Trophoblast cell (in vitro differentiated cells and primary cell): ENCODE measurements at regions not wholly inside any gene's neighbourhood (a gene's known extent, or its start where the extent isn't known, plus 50 kb on each side); places are given as distances from the start of the nearest gene placed in this dataset.
A peak's percentile ranks its signal among the peaks of the same experiment; 100 is the strongest.

Experiments used
- DNase-seq, 2 donors: peaks; one replicate each; pipeline ENCODE4 v3.0.0-alpha.2; 2016
- H2AFZ ChIP-seq: 2 replicates; pipeline ENCODE4 v1.6.1; 2013; ENCODE audit warnings: low read length, moderate library complexity, mild to moderate bottlenecking; ENCODE audit not compliant: insufficient read depth, poor library complexity
- H2AK5ac ChIP-seq: 2 replicates; pipeline ENCODE4 v1.6.1; 2013; ENCODE audit warnings: mild to moderate bottlenecking, low read length
- H2BK120ac ChIP-seq: 2 replicates; pipeline ENCODE4 v1.6.1; 2013; ENCODE audit warnings: low read length, mild to moderate bottlenecking, moderate library complexity; ENCODE audit not compliant: insufficient read depth, poor library complexity
- H2BK12ac ChIP-seq: 2 replicates; pipeline ENCODE4 v1.6.1; 2013; ENCODE audit warnings: mild to moderate bottlenecking, low read length, moderate library complexity
- H2BK5ac ChIP-seq: 2 replicates; pipeline ENCODE4 v1.6.1; 2013; ENCODE audit warnings: low read length, low read depth, moderate library complexity, mild to moderate bottlenecking; ENCODE audit not compliant: poor library complexity
- H3K14ac ChIP-seq: 2 replicates; pipeline ENCODE4 v1.6.1; 2013; ENCODE audit warnings: mild to moderate bottlenecking, low read length
- H3K18ac ChIP-seq: 2 replicates; pipeline ENCODE4 v1.6.1; 2013; ENCODE audit warnings: mild to moderate bottlenecking, low read length
- H3K23ac ChIP-seq: 2 replicates; pipeline ENCODE4 v1.6.1; 2013; ENCODE audit warnings: low read length
- H3K27ac ChIP-seq: 2 replicates; pipeline ENCODE4 v1.5.1; 2013; ENCODE audit warnings: low read depth, mild to moderate bottlenecking, inconsistent platforms, low read length, moderate library complexity
- H3K27me3 ChIP-seq: 2 replicates; pipeline ENCODE4 v1.6.1; 2013; ENCODE audit warnings: inconsistent platforms, mild to moderate bottlenecking, low read length, moderate library complexity; ENCODE audit not compliant: insufficient read depth
- H3K36me3 ChIP-seq, 2 experiments: 1 replicate in 1 of 2; 2 replicates in 1 of 2; pipeline ENCODE4 v1.6.1; 2013; ENCODE audit warnings: low read length in 2 of 2, mild to moderate bottlenecking in 2 of 2, moderate library complexity in 1 of 2; ENCODE audit not compliant: insufficient read depth in 2 of 2, control insufficient read depth in 1 of 2
- H3K4ac ChIP-seq: 2 replicates; pipeline ENCODE4 v1.6.1; 2013; ENCODE audit warnings: low read depth, mild to moderate bottlenecking, low read length, moderate library complexity
- H3K4me1 ChIP-seq, 2 experiments: 1 replicate in 1 of 2; 2 replicates in 1 of 2; pipeline ENCODE4 v1.6.1; 2013; ENCODE audit warnings: low read length in 2 of 2, mild to moderate bottlenecking in 2 of 2, moderate library complexity in 1 of 2; ENCODE audit not compliant: insufficient read depth in 2 of 2, control insufficient read depth in 1 of 2
- H3K4me2 ChIP-seq: 2 replicates; pipeline ENCODE4 v1.6.1; 2013; ENCODE audit warnings: inconsistent platforms, mild to moderate bottlenecking, low read length, moderate library complexity
- H3K4me3 ChIP-seq: 2 replicates; pipeline ENCODE4 v1.5.1; 2013; ENCODE audit warnings: mild to moderate bottlenecking, low read depth, low read length, inconsistent platforms
- H3K79me1 ChIP-seq: one replicate; pipeline ENCODE4 v1.6.1; 2013; ENCODE audit warnings: low read length
- H3K79me2 ChIP-seq: 2 replicates; pipeline ENCODE4 v1.6.1; 2013; ENCODE audit warnings: low read length, mild to moderate bottlenecking; ENCODE audit not compliant: control insufficient read depth, insufficient read depth, poor library complexity
- H3K9ac ChIP-seq: 2 replicates; pipeline ENCODE4 v1.6.1; 2013; ENCODE audit warnings: mild to moderate bottlenecking, low read length
- H3K9me3 ChIP-seq: 2 replicates; pipeline ENCODE4 v1.6.1; 2013; ENCODE audit warnings: low read depth, mild to moderate bottlenecking, control low read depth, inconsistent platforms, low read length; ENCODE audit not compliant: insufficient read depth
- H4K12ac ChIP-seq: 2 replicates; pipeline ENCODE4 v1.6.1; 2013; ENCODE audit warnings: low read depth, mild to moderate bottlenecking, low read length, moderate library complexity
- H4K8ac ChIP-seq: 2 replicates; pipeline ENCODE4 v1.6.1; 2013; ENCODE audit warnings: low read depth, mild to moderate bottlenecking, low read length, moderate library complexity
- H4K91ac ChIP-seq: one replicate; pipeline ENCODE4 v1.6.1; 2013; ENCODE audit warnings: low read depth, mild to moderate bottlenecking, low read length, moderate library complexity
- WGBS: extraction: QIAGEN DNeasy Blood & Tissue Kit; methylation state at CpG from one replicate; pipeline ENCODE4 v1.1.7; 2013; ENCODE audit warnings: missing lambda C conversion rate; ENCODE audit not compliant: insufficient read length, insufficient coverage; ENCODE audit errors: extremely low coverage; 5-methylcytosine and 5-hydroxymethylcytosine counted together

DNA sequence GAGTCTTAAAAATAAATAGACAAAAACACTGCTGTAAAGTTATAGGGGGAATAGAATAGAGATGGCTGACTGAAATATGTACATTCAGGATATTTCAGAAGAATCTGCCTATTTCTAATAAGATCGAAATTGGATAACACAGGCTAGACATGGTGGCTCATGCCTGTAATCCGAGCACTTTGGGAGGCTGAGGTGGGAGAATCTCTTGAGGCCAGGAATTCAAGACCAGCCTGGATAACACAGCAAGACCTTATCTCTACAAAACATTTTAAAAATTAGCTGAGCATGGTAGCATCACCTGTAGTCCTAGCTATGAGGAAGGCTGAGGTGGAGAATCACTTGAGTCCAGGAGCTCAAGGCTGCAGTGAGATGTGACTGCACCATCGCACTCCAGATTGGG is 146.6 kb upstream of the CCDC150 start:
- Histone ChIP-seq H2BK12ac (no peak overlapping the region), H3K4ac (no peak overlapping the region), H3K18ac (no peak overlapping the region), H2BK5ac (no peak overlapping the region), H2BK120ac (no peak overlapping the region), H3K23ac (no peak overlapping the region), H4K91ac (no peak overlapping the region), H3K4me1 (no peaks in the 10 kb centered on the region), H2AFZ (no peak overlapping the region), H3K36me3 (no peaks in the 10 kb centered on the region), H2AK5ac (no peak overlapping the region), H3K4me3 (no peak overlapping the region), H4K12ac (no peak overlapping the region), H3K9ac (no peak overlapping the region), H3K79me2 (no peaks in the 10 kb centered on the region), H4K8ac (no peak overlapping the region), H3K79me1 (no peaks in the 10 kb centered on the region), H3K4me2 (no peak overlapping the region), H3K27me3 (no peaks in the 10 kb centered on the region), H3K14ac (no peak overlapping the region), H3K27ac (no peak overlapping the region), H3K9me3 (no peaks in the 10 kb centered on the region)
- DNase-seq = peak; percentile 72 to 83
- WGBS = no CpG with 5 or more reads among the region's 3 CpGs

DNA sequence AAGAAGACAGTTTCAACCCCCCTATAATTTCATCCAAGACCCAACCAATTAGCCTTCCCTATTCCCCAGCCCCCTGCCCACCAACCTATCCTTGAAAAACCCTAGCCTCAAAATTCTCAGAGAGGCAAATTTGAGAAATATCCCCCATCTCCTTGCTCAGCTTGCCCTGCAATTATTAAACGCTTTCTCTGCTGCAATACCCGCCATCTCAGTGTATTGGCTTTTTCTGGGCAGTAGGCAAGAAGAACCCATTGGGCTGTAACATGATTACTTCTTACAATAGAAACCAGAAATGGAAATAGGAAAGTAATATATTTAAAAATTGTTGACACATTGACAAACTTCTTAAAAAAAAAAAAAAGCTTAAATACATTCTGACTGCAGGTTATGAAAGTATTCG is 140.6 kb upstream of the CCDC150 start:
- no CpG with 5 or more reads among the region's 3 CpGs for WGBS
- Histone ChIP-seq H3K36me3 (no peaks in the 10 kb centered on the region), H3K18ac (no peak overlapping the region), H3K4ac (no peak overlapping the region), H2BK12ac (no peak overlapping the region), H3K79me2 (no peaks in the 10 kb centered on the region), H2AFZ (no peak overlapping the region), H2AK5ac (no peak overlapping the region), H4K12ac (no peak overlapping the region), H3K23ac (no peak overlapping the region), H3K79me1 (no peaks in the 10 kb centered on the region), H3K9me3 (no peaks in the 10 kb centered on the region), H3K4me1 (no peaks in the 10 kb centered on the region), H2BK5ac (no peak overlapping the region), H3K27me3 (no peaks in the 10 kb centered on the region), H4K91ac (no peak overlapping the region), H3K4me3 (no peak overlapping the region), H3K9ac (no peak overlapping the region), H3K27ac (no peak overlapping the region), H3K14ac (no peak overlapping the region), H4K8ac (no peak overlapping the region), H2BK120ac (no peak overlapping the region), H3K4me2 (no peak overlapping the region)
- DNase-seq = no peak

DNA sequence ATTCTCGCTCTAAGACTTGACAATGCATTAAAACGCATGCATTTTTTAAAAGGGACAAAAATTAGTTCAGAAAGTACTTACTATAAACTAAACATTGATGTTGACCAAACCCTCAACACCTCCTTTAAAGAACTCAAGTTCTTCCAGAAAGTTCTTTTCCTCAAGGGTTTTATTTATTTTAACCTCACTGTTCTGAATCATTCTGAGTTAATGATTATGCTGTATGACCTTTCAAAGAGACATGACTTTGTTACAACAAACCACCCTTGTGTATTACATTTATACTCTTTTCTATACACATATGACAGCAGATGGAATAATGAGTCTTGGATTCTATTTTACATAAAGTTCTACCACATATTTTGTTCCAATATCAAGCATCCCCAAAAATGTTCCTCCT is 139.8 kb upstream of the CCDC150 start:
- Histone ChIP-seq H2AK5ac (no peak overlapping the region), H2BK5ac (no peak overlapping the region), H3K23ac (no peak overlapping the region), H3K9ac (no peak overlapping the region), H3K14ac (no peak overlapping the region), H3K36me3 (no peaks in the 10 kb centered on the region), H3K4me2 (no peak overlapping the region), H3K9me3 (no peaks in the 10 kb centered on the region), H3K4ac (no peak overlapping the region), H2BK12ac (no peak overlapping the region), H4K12ac (no peak overlapping the region), H4K91ac (no peak overlapping the region), H3K4me1 (no peaks in the 10 kb centered on the region), H3K27me3 (no peaks in the 10 kb centered on the region), H3K27ac (no peak overlapping the region), H3K79me1 (no peaks in the 10 kb centered on the region), H3K4me3 (no peak overlapping the region), H3K79me2 (no peaks in the 10 kb centered on the region), H2AFZ (no peak overlapping the region), H2BK120ac (no peak overlapping the region), H3K18ac (no peak overlapping the region), H4K8ac (no peak overlapping the region)
- no CpG with 5 or more reads among the region's 2 CpGs for WGBS
- no peak for DNase-seq

DNA sequence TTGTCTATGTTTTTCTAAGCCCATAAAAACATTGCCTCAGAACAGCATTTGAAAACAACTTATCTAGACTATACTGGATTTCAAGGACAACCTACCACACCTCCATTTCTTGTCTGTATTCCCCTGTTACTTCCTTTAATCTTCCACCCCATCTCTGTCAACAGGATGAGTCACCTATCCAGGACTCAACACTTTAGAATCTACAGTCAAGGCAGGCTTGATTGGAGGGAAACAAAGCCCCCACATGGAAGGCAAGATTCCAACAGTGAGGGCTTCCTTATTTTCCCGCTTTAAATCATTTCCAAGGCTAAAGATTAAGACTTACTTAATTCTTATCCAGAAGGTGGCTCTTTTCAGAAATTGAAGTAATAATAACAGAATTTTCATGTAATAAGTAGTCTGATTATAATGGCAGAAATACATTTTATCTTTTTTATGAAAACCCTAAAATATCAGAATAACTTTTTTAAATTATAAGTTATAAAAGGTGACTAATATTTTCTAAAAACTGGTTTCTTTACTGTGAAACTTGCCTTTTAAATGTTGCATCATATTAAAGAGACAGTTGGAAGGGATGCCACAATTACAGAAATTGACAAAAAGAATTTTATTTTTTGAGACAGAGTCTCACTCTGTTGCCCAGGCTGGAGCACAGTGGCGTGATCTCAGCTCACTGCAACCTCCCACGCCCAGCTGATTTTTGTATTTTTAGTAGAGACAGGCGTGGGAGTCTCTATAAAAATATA is 138.7 kb upstream of the CCDC150 start:
- no peak overlapping the region for H3K4me2 ChIP-seq
- H3K27ac ChIP-seq = no peak overlapping the region
- H4K12ac ChIP-seq = no peak overlapping the region
- no peaks in the 10 kb centered on the region for H3K36me3 ChIP-seq
- H2BK12ac ChIP-seq = no peak overlapping the region
- H4K91ac ChIP-seq = no peak overlapping the region
- no peak overlapping the region for H3K23ac ChIP-seq
- H3K79me2 ChIP-seq = no peaks in the 10 kb centered on the region
- no CpG with 5 or more reads among the region's 4 CpGs for WGBS
- no peak overlapping the region for H2BK5ac ChIP-seq
- no peak for DNase-seq
- H3K4me3 ChIP-seq = no peak overlapping the region
- H3K18ac ChIP-seq = no peak overlapping the region
- no peak overlapping the region for H2BK120ac ChIP-seq
- H3K4me1 ChIP-seq = no peaks in the 10 kb centered on the region
- H4K8ac ChIP-seq = no peak overlapping the region
- no peak overlapping the region for H2AFZ ChIP-seq
- no peak overlapping the region for H3K14ac ChIP-seq
- H3K79me1 ChIP-seq = no peaks in the 10 kb centered on the region
- no peaks in the 10 kb centered on the region for H3K27me3 ChIP-seq
- no peak overlapping the region for H3K4ac ChIP-seq
- H3K9ac ChIP-seq = no peak overlapping the region
- H3K9me3 ChIP-seq = no peaks in the 10 kb centered on the region
- H2AK5ac ChIP-seq = no peak overlapping the region
